H7 (cell line): ENCODE measurements at regions not wholly inside any gene's neighbourhood (a gene's known extent, or its start where the extent isn't known, plus 50 kb on each side); places are given as distances from the start of the nearest gene placed in this dataset.

Experiments
- DNase-seq: peaks from one replicate; pipeline ENCODE4 v3.0.0; 2012
- H3K27me3 ChIP-seq: 2 replicates; pipeline ENCODE4 v1.6.0; 2011; ENCODE audit warnings: mild to moderate bottlenecking, low read length; ENCODE audit not compliant: control insufficient read depth, insufficient read depth
- H3K36me3 ChIP-seq: replicated peaks from 2 replicates; pipeline ENCODE4 v1.5.1; 2011; ENCODE audit warnings: low read length; ENCODE audit not compliant: control insufficient read depth, insufficient read depth
- H3K4me3 ChIP-seq: 2 replicates; pipeline ENCODE4 v1.5.1; 2011; ENCODE audit warnings: low read depth, mild to moderate bottlenecking, control low read depth, low read length, moderate library complexity; ENCODE audit not compliant: insufficient read depth

DNA sequence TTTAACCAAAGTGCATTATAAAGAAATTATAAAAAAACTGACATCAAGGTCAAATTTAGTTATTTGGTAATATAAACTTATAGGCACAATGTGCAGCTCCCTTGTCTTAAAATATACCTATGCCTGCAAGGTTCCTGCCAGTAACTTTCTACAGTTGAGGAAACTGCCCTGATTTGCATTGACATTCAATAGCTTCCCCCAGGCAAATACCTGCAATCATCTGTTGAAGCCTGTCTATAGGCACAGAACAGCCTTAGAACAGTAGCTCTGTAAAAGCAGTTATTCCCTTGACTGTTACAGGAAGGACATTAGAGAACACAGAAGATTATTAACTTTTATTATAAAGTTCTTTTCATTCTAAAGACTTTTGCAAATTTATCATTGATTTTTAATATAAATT, 1239.5 kb downstream of the PCDH9 start:
- no peaks in the 10 kb centered on the region for H3K36me3 ChIP-seq
- no peak for DNase-seq
- H3K4me3 ChIP-seq, result no peak overlapping the region
- H3K27me3 ChIP-seq, result no peaks in the 10 kb centered on the region

DNA sequence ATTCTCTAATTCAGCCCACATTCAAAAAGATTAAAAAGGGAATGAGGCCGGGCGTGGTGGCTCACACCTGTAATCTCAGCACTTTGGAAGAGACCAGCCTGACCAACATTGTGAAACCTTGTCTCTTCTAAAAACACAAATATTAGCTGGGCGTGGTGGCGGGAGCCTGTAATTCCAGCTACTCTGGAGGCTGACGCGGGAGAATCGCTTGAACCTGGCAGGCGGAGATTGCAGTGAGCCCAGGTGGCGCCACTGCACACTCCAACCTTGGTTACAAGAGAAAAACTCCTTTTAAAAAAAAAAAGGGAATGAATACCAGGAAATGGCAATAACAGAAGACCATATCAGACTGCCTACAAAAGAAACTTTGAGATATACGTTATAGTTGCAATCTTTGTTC, 1244.5 kb downstream of the PCDH9 start:
- Histone ChIP-seq H3K4me3 (no peak overlapping the region), H3K36me3 (no peaks in the 10 kb centered on the region), H3K27me3 (no peaks in the 10 kb centered on the region)
- no peak for DNase-seq

- DNase-seq, result no peak
- Histone ChIP-seq H3K36me3 (no peaks in the 10 kb centered on the region), H3K27me3 (no peaks in the 10 kb centered on the region), H3K4me3 (no peak overlapping the region)
Observed at GRCh38 chr13:65977525-65977924, 1252.6 kb downstream of the PCDH9 start.

DNA sequence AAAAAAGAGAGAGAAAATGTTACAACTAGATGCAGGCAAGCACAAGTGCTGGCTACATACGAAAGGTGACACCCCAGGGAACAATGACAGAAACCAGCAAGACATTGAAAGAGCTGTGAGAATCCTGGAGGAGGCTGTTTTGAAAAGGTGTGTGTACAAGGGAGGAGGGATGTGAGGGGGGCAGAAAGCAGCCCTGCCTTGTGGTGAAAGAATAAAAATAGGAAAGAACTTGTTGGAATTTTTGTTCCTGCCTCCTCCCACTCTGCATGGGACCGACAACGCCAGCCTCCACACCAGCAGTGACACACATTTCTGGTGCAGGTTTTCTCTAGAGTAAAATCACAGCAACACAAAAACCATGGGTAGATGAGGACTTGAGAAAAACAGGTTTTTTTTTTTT, 1258.6 kb downstream of the PCDH9 start:
- Histone ChIP-seq H3K36me3 (no peaks in the 10 kb centered on the region), H3K4me3 (no peak overlapping the region), H3K27me3 (no peaks in the 10 kb centered on the region)
- DNase-seq, result peak; percentile 1

DNA sequence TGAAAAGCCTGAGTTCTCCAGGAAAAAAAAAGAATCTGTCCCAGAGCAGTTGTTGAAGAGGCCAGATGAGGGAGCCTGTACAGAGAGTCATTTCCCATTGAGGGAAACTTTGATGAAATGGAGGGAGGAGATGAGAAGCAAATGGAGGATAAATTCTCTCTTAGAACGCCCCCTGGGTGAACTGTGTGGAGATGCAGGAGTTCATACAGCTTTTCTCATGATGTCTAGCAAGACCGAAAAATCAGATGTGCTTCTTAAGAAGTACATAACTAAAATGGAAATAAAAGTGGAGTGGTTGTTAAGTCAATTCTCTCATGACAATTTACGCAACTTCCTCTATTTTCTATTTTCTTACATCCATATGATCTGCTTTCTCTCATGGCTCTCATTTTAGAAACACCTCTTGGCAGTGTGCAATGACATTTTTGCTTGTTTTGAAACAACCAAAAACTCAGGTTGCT, 1263.1 kb downstream of the PCDH9 start:
- H3K4me3 ChIP-seq, result no peak overlapping the region
- DNase-seq, result peak; percentile 13
- no peaks in the 10 kb centered on the region for H3K27me3 ChIP-seq
- H3K36me3 ChIP-seq, result no peaks in the 10 kb centered on the region

DNA sequence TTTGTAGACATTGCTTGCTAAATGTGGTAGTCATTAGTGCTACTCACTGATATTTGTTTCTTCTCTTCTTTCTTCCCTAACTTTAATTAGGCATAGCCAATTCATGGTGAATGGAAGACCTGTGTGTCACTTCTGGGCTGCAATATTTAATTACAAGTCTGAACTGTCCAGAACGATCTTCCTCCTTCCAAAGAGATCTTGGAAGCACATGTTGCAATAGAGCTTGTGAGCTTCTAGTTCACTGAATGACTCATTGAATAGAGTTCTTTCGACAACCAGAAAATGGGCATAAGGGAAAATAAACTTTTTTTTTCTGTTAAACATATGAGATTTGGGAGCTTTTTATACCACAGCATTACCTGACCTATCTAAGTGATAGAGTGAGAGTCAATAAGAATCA, 1264.6 kb downstream of the PCDH9 start:
- H3K36me3 ChIP-seq, result no peaks in the 10 kb centered on the region
- no peak overlapping the region for H3K4me3 ChIP-seq
- no peaks in the 10 kb centered on the region for H3K27me3 ChIP-seq
- no peak for DNase-seq

- H3K27me3 ChIP-seq, result no peaks in the 10 kb centered on the region
- no peaks in the 10 kb centered on the region for H3K36me3 ChIP-seq
- no peak for DNase-seq
- H3K4me3 ChIP-seq, result no peak overlapping the region
Observed at GRCh38 chr13:65964672-65965071, 1265.5 kb downstream of the PCDH9 start.

GRCh38 chr13:65959305-65959704, 1270.8 kb downstream of the PCDH9 start:
- no peak for DNase-seq
- no peak overlapping the region for H3K4me3 ChIP-seq
- no peaks in the 10 kb centered on the region for H3K27me3 ChIP-seq
- no peaks in the 10 kb centered on the region for H3K36me3 ChIP-seq

GRCh38 chr13:65946387-65946786, 1283.7 kb downstream of the PCDH9 start:
- Histone ChIP-seq H3K4me3 (no peak overlapping the region), H3K27me3 (no peaks in the 10 kb centered on the region), H3K36me3 (no peaks in the 10 kb centered on the region)
- no peak for DNase-seq

GRCh38 chr13:65943708-65944107, 1286.4 kb downstream of the PCDH9 start:
- no peaks in the 10 kb centered on the region for H3K27me3 ChIP-seq
- no peak overlapping the region for H3K4me3 ChIP-seq
- DNase-seq, result no peak
- no peaks in the 10 kb centered on the region for H3K36me3 ChIP-seq

- H3K4me3 ChIP-seq, result no peak overlapping the region
- H3K27me3 ChIP-seq, result no peaks in the 10 kb centered on the region
- no peaks in the 10 kb centered on the region for H3K36me3 ChIP-seq
- no peak for DNase-seq
Observed at GRCh38 chr13:65943024-65943423, 1287.1 kb downstream of the PCDH9 start.

- Histone ChIP-seq H3K36me3 (no peaks in the 10 kb centered on the region), H3K27me3 (no peaks in the 10 kb centered on the region), H3K4me3 (no peak overlapping the region)
- no peak for DNase-seq
Observed at GRCh38 chr13:65940720-65941119, 1289.4 kb downstream of the PCDH9 start.

GRCh38 chr13:65937251-65937650, 1292.9 kb downstream of the PCDH9 start:
- Histone ChIP-seq H3K27me3 (no peaks in the 10 kb centered on the region), H3K4me3 (no peak overlapping the region), H3K36me3 (no peaks in the 10 kb centered on the region)
- no peak for DNase-seq

- DNase-seq, result no peak
- Histone ChIP-seq H3K36me3 (no peaks in the 10 kb centered on the region), H3K27me3 (no peaks in the 10 kb centered on the region), H3K4me3 (no peak overlapping the region)
Observed at GRCh38 chr13:65936249-65936648, 1293.9 kb downstream of the PCDH9 start.

GRCh38 chr13:65932587-65933239, 1297.4 kb downstream of the PCDH9 start:
- Histone ChIP-seq H3K4me3 (no peak overlapping the region), H3K27me3 (no peaks in the 10 kb centered on the region), H3K36me3 (no peaks in the 10 kb centered on the region)
- no peak for DNase-seq

DNA sequence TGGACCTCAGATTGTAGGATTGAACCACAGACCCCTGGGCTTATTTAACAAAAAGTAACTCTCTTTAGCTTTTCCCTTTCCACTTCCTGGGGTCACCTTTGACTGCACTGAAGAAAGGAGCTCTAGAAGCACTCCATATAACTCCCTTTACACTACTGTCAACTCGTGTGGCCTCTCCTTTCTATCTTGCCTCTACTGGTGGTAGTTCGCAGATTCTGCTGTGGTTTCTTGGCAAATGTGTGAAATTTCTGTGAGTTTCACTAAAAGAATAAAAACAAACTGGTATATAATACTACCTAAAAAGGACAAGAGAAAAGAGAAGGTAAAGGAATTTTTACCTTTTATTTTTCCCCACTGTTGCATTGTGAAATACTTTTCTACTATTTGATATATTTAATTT, 1298.1 kb downstream of the PCDH9 start:
- no peak for DNase-seq
- no peaks in the 10 kb centered on the region for H3K36me3 ChIP-seq
- H3K4me3 ChIP-seq, result no peak overlapping the region
- no peaks in the 10 kb centered on the region for H3K27me3 ChIP-seq
